ENCODE measurements at regions not wholly inside any gene's neighbourhood (a gene's known extent, or its start where the extent isn't known, plus 50 kb on each side); places are given as distances from the start of the nearest gene placed in this dataset.
"Not testable (repeated sequence)": the region's sequence is repeated elsewhere in the genome, so short reads cannot be mapped to it uniquely, and the experiment has no call there.

GRCh38 chr3:150127011-150127490, 156.4 kb upstream of the PFN2 start:
- no peak for DNase-seq (ENCODE audit: low spot score)
- Mint-ChIP-seq H3K4me3 (ENCODE audit: unreplicated experiment) (no peak overlapping the region), H3K4me1 (ENCODE audit: low read depth) (peaks cover 4% of the 10 kb centered on the region), H3K36me3 (ENCODE audit: low read depth) (no peaks in the 10 kb centered on the region), H3K27me3 (ENCODE audit: low read depth) (no peaks in the 10 kb centered on the region), H3K9me3 (ENCODE audit: low read depth) (no peaks in the 10 kb centered on the region), H3K27ac (ENCODE audit: unreplicated experiment) (no peak overlapping the region)
- no peak for TF ChIP-seq CTCF (IDR thresholded peaks at IDR 0.05)

- no peak for DNase-seq (ENCODE audit: low spot score)
- Mint-ChIP-seq H3K4me1 (ENCODE audit: low read depth) (peaks cover 4% of the 10 kb centered on the region), H3K36me3 (ENCODE audit: low read depth) (no peaks in the 10 kb centered on the region), H3K27ac (ENCODE audit: unreplicated experiment) (no peak overlapping the region), H3K9me3 (ENCODE audit: low read depth) (no peaks in the 10 kb centered on the region), H3K27me3 (ENCODE audit: low read depth) (no peaks in the 10 kb centered on the region), H3K4me3 (ENCODE audit: unreplicated experiment) (no peak overlapping the region)
- TF ChIP-seq CTCF (IDR thresholded peaks at IDR 0.05): no peak
Observed at GRCh38 chr3:150124142-150124541, 153.4 kb upstream of the PFN2 start.

GRCh38 chr3:150123249-150123648, 152.6 kb upstream of the PFN2 start:
- H3K36me3 Mint-ChIP-seq (ENCODE audit: low read depth); H3K27ac Mint-ChIP-seq (ENCODE audit: unreplicated experiment); H3K4me3 Mint-ChIP-seq (ENCODE audit: unreplicated experiment); H3K27me3 Mint-ChIP-seq (ENCODE audit: low read depth); DNase-seq (ENCODE audit: low spot score); H3K4me1 Mint-ChIP-seq (ENCODE audit: low read depth); H3K9me3 Mint-ChIP-seq (ENCODE audit: low read depth): not testable (repeated sequence)

- DNase-seq (ENCODE audit: low spot score): no peak
- Mint-ChIP-seq H3K9me3 (ENCODE audit: low read depth) (no peaks in the 10 kb centered on the region), H3K27ac (ENCODE audit: unreplicated experiment) (no peak overlapping the region), H3K27me3 (ENCODE audit: low read depth) (no peaks in the 10 kb centered on the region), H3K4me1 (ENCODE audit: low read depth) (peaks cover 40% of the 10 kb centered on the region), H3K36me3 (ENCODE audit: low read depth) (no peaks in the 10 kb centered on the region), H3K4me3 (ENCODE audit: unreplicated experiment) (no peak overlapping the region)
- no peak for TF ChIP-seq CTCF (IDR thresholded peaks at IDR 0.05)
Observed at GRCh38 chr3:150118219-150118618, 147.5 kb upstream of the PFN2 start.

- no peaks in the 10 kb centered on the region for H3K27me3 Mint-ChIP-seq (ENCODE audit: low read depth)
- TF ChIP-seq CTCF (IDR thresholded peaks at IDR 0.05): no peak
- no peak for DNase-seq (ENCODE audit: low spot score)
Observed at GRCh38 chr3:150117076-150117475, 146.4 kb upstream of the PFN2 start.

GRCh38 chr3:150116196-150116595, 145.5 kb upstream of the PFN2 start:
- H3K4me3 Mint-ChIP-seq (ENCODE audit: unreplicated experiment): no peak overlapping the region
- DNase-seq (ENCODE audit: low spot score): no peak

More at GRCh38 chr3:150117076-150117475, 146.4 kb upstream of the PFN2 start:
- Mint-ChIP-seq H3K4me3 (ENCODE audit: unreplicated experiment) (no peak overlapping the region), H3K27ac (ENCODE audit: unreplicated experiment) (no peak overlapping the region), H3K36me3 (ENCODE audit: low read depth) (no peaks in the 10 kb centered on the region), H3K9me3 (ENCODE audit: low read depth) (no peaks in the 10 kb centered on the region), H3K4me1 (ENCODE audit: low read depth) (peaks cover 39% of the 10 kb centered on the region)

More at GRCh38 chr3:150116196-150116595, 145.5 kb upstream of the PFN2 start:
- Mint-ChIP-seq H3K27me3 (ENCODE audit: low read depth) (no peaks in the 10 kb centered on the region), H3K4me1 (ENCODE audit: low read depth) (peaks cover 39% of the 10 kb centered on the region), H3K9me3 (ENCODE audit: low read depth) (no peaks in the 10 kb centered on the region), H3K36me3 (ENCODE audit: low read depth) (no peaks in the 10 kb centered on the region), H3K27ac (ENCODE audit: unreplicated experiment) (no peak overlapping the region)
- no peak for TF ChIP-seq CTCF (IDR thresholded peaks at IDR 0.05)

Data from chondrocyte (in vitro differentiated cells).